ENCODE measurements at regions not wholly inside any gene's neighbourhood (a gene's known extent, or its start where the extent isn't known, plus 50 kb on each side); places are given as distances from the start of the nearest gene placed in this dataset.

GRCh38 chr6:164436976-164437375, 872.4 kb downstream of the C6orf118 start:
- no peaks in the 10 kb centered on the region for H3K9me3 ChIP-seq
- H3K27ac ChIP-seq = no peak overlapping the region
- intact Hi-C loops (cut with DNase I) = no loop called here
- no peaks in the 10 kb centered on the region for H3K27me3 ChIP-seq (replicated peaks; ENCODE audit: insufficient read depth)
- no peak for DNase-seq (ENCODE audit: low spot score)
- no peaks in the 10 kb centered on the region for H3K36me3 ChIP-seq
- TF ChIP-seq CTCF (IDR thresholded peaks at IDR 0.05) (no peak), POLR2A (IDR thresholded peaks at IDR 0.05) (no peak), POLR2AphosphoS5 (IDR thresholded peaks at IDR 0.05) (no peak)
- 88% methylated on average over 5 of the region's 5 CpGs for WGBS
- H3K4me1 ChIP-seq (replicated peaks) = no peaks in the 10 kb centered on the region
- no peak overlapping the region for H3K4me3 ChIP-seq

- Histone ChIP-seq H3K4me1 (replicated peaks) (no peaks in the 10 kb centered on the region), H3K27me3 (replicated peaks; ENCODE audit: insufficient read depth) (no peaks in the 10 kb centered on the region), H3K9me3 (no peaks in the 10 kb centered on the region), H3K4me3 (no peak overlapping the region), H3K27ac (no peak overlapping the region), H3K36me3 (no peaks in the 10 kb centered on the region)
- intact Hi-C loops (cut with DNase I) = no loop called here
- TF ChIP-seq CTCF (IDR thresholded peaks at IDR 0.05) (no peak), POLR2AphosphoS5 (IDR thresholded peaks at IDR 0.05) (no peak), POLR2A (IDR thresholded peaks at IDR 0.05) (no peak)
- no peak for DNase-seq (ENCODE audit: low spot score)
- 94% methylated on average over 2 of the region's 2 CpGs for WGBS
These were observed 881.5 kb downstream of the C6orf118 start for GRCh38 chr6:164427728-164428402.

GRCh38 chr6:164424489-164424888, 884.9 kb downstream of the C6orf118 start:
- intact Hi-C loops (cut with DNase I) = no loop called here

GRCh38 chr6:164419099-164419498, 890.3 kb downstream of the C6orf118 start:
- 63% methylated on average over 4 of the region's 4 CpGs for WGBS
- peak; percentile 27 for TF ChIP-seq POLR2AphosphoS5 (IDR thresholded peaks at IDR 0.05)
- TF ChIP-seq CTCF (IDR thresholded peaks at IDR 0.05) = no peak
- H3K4me3 ChIP-seq = no peak overlapping the region
- intact Hi-C loops (cut with DNase I) = no loop called here
- no peaks in the 10 kb centered on the region for H3K4me1 ChIP-seq (replicated peaks)
- DNase-seq (ENCODE audit: low spot score) = no peak
- H3K9me3 ChIP-seq = no peaks in the 10 kb centered on the region
- H3K27ac ChIP-seq = no peak overlapping the region
- H3K36me3 ChIP-seq = no peaks in the 10 kb centered on the region
- H3K27me3 ChIP-seq (replicated peaks; ENCODE audit: insufficient read depth) = no peaks in the 10 kb centered on the region

More at GRCh38 chr6:164424489-164424888, 884.9 kb downstream of the C6orf118 start:
- Histone ChIP-seq H3K4me3 (no peak overlapping the region), H3K4me1 (replicated peaks) (no peaks in the 10 kb centered on the region), H3K27ac (no peak overlapping the region), H3K36me3 (no peaks in the 10 kb centered on the region), H3K9me3 (no peaks in the 10 kb centered on the region), H3K27me3 (replicated peaks; ENCODE audit: insufficient read depth) (no peaks in the 10 kb centered on the region)
- DNase-seq (ENCODE audit: low spot score) = no peak
- WGBS = 75% methylated on average over 2 of the region's 2 CpGs
- no peak for TF ChIP-seq POLR2AphosphoS5 (IDR thresholded peaks at IDR 0.05)
- no peak for TF ChIP-seq POLR2A (IDR thresholded peaks at IDR 0.05)
- TF ChIP-seq CTCF (IDR thresholded peaks at IDR 0.05) = no peak

- no peak overlapping the region for H3K27ac ChIP-seq
- H3K9me3 ChIP-seq = no peaks in the 10 kb centered on the region
- DNase-seq (ENCODE audit: low spot score) = no peak
- intact Hi-C loops (cut with DNase I) = no loop called here
- WGBS = 81% methylated on average over 2 of the region's 2 CpGs
- no peak for TF ChIP-seq POLR2A (IDR thresholded peaks at IDR 0.05)
- no peak for TF ChIP-seq POLR2AphosphoS5 (IDR thresholded peaks at IDR 0.05)
- no peak for TF ChIP-seq CTCF (IDR thresholded peaks at IDR 0.05)
- H3K4me1 ChIP-seq (replicated peaks) = no peaks in the 10 kb centered on the region
- no peaks in the 10 kb centered on the region for H3K27me3 ChIP-seq (replicated peaks; ENCODE audit: insufficient read depth)
- no peaks in the 10 kb centered on the region for H3K36me3 ChIP-seq
- no peak overlapping the region for H3K4me3 ChIP-seq
These were observed 891.2 kb downstream of the C6orf118 start for GRCh38 chr6:164418262-164418588.
